Transverse colon (tissue), 4 donors: ENCODE measurements at regions not wholly inside any gene's neighbourhood (a gene's known extent, or its start where the extent isn't known, plus 50 kb on each side); places are given as distances from the start of the nearest gene placed in this dataset.

Experiments
- DNase-seq: peaks from one replicate; pipeline ENCODE4 v3.0.0-alpha.2; 2019
- H3K27ac ChIP-seq, 4 donors: fragments of 200-600 bp; sonication (generic); 2 replicates each; pipeline ENCODE4 v1.5.1; 2016 to 2018; ENCODE audit warnings: inconsistent platforms in 4 of 4
- H3K27me3 ChIP-seq: fragments of 200-600 bp; sonication (generic); 2 replicates; pipeline ENCODE4 v1.5.1; 2017; ENCODE audit warnings: inconsistent platforms
- H3K36me3 ChIP-seq, 4 donors: fragments of 200-600 bp; sonication (generic); 2 replicates each; pipeline ENCODE4 v1.5.1; 2017 to 2019; ENCODE audit warnings: inconsistent platforms in 4 of 4
- H3K4me1 ChIP-seq, 4 donors: fragments of 200-600 bp; sonication (generic); 2 replicates each; pipeline ENCODE4 v1.5.1; 2017 to 2020; ENCODE audit warnings: inconsistent platforms in 4 of 4
- H3K4me3 ChIP-seq, 4 donors: fragments of 200-600 bp; sonication (generic); 1 replicate in 1 of 4; 2 replicates in 3 of 4; pipeline versions ENCODE4 v1.5.1 to v1.6.1; 2017 to 2019; ENCODE audit warnings: inconsistent platforms in 4 of 4
- H3K9me3 ChIP-seq, 2 donors: fragments of 200-600 bp; sonication (generic); 2 replicates each; pipeline ENCODE4 v1.5.1; 2017 to 2019; ENCODE audit warnings: inconsistent platforms in 2 of 2
- EP300 ChIP-seq: sonication (generic); formaldehyde crosslinking; IDR thresholded peaks from one replicate; pipeline ENCODE4 v1.6.1; 2017; ENCODE audit warnings: antibody characterized with exemption, low read depth
- POLR2A ChIP-seq: fragments of 450-650 bp; IDR thresholded peaks from one replicate; pipeline ENCODE4 v1.6.1; 2016; ENCODE audit warnings: antibody characterized with exemption, mild to moderate bottlenecking, moderate library complexity
- POLR2AphosphoS5 ChIP-seq, 3 donors: sonication (generic); formaldehyde crosslinking; IDR thresholded peaks; one replicate each; pipeline ENCODE4 v1.6.1; 2016; ENCODE audit warnings: antibody characterized with exemption in 3 of 3
- WGBS, 2 donors: methylation state at CpG; one replicate each; pipeline ENCODE4 v1.1.5; 2018; ENCODE audit warnings: low coverage in 1 of 2; 5-methylcytosine and 5-hydroxymethylcytosine counted together
- in situ Hi-C, 4 donors: fragments of 200-750 bp; cut with MboI; loops; one replicate each; pipeline versions ENCODE4 v1.15.0 to v1.15.1; 2017; ENCODE audit warnings: low sequenced_read_pairs in 3 of 4, low pct_ligation_motif_present in 1 of 4, low pct_unique_long_range_greater_than_20kb in 1 of 4
- intact Hi-C: fragments of 100-400 bp; cut with DNase I; formaldehyde crosslinking; loops from one replicate; pipeline ENCODE4 v1.15.1; 2023; ENCODE audit warnings: low total_unique reads
- TF ChIP-seq, protein P1 (sequence below), 5 experiments: fragments of 200-600 bp in 3 of 5; fragments of 450-650 bp in 2 of 5; sonication (generic) in 3 of 5; IDR thresholded peaks; 1 replicate in 2 of 5; 2 replicates in 3 of 5; pipeline ENCODE4 v1.5.1; 2016 to 2017; ENCODE audit warnings: antibody characterized with exemption in 5 of 5, inconsistent platforms in 3 of 5, mild to moderate bottlenecking in 2 of 5, moderate library complexity in 1 of 5

DNA sequence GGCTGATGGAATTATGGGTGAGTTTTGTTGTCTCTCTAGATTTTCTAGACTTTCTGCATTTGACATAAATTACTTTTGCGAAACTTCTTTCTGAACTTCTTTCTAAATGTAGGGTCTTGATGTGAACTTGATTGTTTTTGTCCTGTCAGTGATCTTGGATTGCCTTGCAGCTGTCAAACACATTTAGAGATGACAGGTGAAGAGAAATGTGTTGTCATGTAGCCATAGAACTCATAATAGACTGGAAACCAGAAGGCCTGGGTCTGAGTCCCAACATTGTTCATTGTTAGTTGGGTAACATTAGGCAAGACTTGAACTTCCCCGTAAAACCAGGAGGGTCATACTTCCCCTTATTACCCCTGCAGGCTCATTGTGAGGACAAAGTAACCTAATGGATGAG lies 109.0 kb downstream of the LRIG3 start:
- no peak for DNase-seq
- no peak overlapping the region for H3K27ac ChIP-seq
- no peaks in the 10 kb centered on the region for H3K4me1 ChIP-seq
- no peak overlapping the region for H3K4me3 ChIP-seq
- no peaks in the 10 kb centered on the region for H3K27me3 ChIP-seq
- H3K9me3 ChIP-seq = no peaks in the 10 kb centered on the region
- TF ChIP-seq POLR2AphosphoS5 (IDR thresholded peaks at IDR 0.05) (no peak), EP300 (no peak), POLR2A (no peak)
- TF ChIP-seq, protein P1, sequence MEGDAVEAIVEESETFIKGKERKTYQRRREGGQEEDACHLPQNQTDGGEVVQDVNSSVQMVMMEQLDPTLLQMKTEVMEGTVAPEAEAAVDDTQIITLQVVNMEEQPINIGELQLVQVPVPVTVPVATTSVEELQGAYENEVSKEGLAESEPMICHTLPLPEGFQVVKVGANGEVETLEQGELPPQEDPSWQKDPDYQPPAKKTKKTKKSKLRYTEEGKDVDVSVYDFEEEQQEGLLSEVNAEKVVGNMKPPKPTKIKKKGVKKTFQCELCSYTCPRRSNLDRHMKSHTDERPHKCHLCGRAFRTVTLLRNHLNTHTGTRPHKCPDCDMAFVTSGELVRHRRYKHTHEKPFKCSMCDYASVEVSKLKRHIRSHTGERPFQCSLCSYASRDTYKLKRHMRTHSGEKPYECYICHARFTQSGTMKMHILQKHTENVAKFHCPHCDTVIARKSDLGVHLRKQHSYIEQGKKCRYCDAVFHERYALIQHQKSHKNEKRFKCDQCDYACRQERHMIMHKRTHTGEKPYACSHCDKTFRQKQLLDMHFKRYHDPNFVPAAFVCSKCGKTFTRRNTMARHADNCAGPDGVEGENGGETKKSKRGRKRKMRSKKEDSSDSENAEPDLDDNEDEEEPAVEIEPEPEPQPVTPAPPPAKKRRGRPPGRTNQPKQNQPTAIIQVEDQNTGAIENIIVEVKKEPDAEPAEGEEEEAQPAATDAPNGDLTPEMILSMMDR (IDR thresholded peaks at IDR 0.05) = no peak
- H3K36me3 ChIP-seq = no peaks in the 10 kb centered on the region
- in situ Hi-C loops = no loop called here
- 84 to 89% methylated on average over 2 of the region's 2 CpGs for WGBS, 2 donors
- intact Hi-C loops = no loop called here

- 42 to 74% methylated on average over 2 of the region's 2 CpGs for WGBS, 2 donors
- intact Hi-C loops = no loop called here
Observed at GRCh38 chr12:58812214-58812613, 108.1 kb downstream of the LRIG3 start.

GRCh38 chr12:58814036-58814435 lies 106.3 kb downstream of the LRIG3 start:
- H3K27me3 ChIP-seq = no peaks in the 10 kb centered on the region
- in situ Hi-C loops (no loop called here), intact Hi-C loops (no loop called here)
- no peak for DNase-seq
- TF ChIP-seq EP300 (no peak), POLR2A (no peak), POLR2AphosphoS5 (IDR thresholded peaks at IDR 0.05) (no peak)
- TF ChIP-seq, protein P1 (IDR thresholded peaks at IDR 0.05) = no peak
- no peak overlapping the region for H3K27ac ChIP-seq
- no peak overlapping the region for H3K4me3 ChIP-seq
- no peaks in the 10 kb centered on the region for H3K9me3 ChIP-seq
- H3K4me1 ChIP-seq = no peaks in the 10 kb centered on the region
- WGBS, 2 donors = 40 to 56% methylated on average over 1 of the region's 1 CpG
- H3K36me3 ChIP-seq = no peaks in the 10 kb centered on the region

More at GRCh38 chr12:58812214-58812613, 108.1 kb downstream of the LRIG3 start:
- Histone ChIP-seq H3K36me3 (no peaks in the 10 kb centered on the region), H3K27me3 (no peaks in the 10 kb centered on the region), H3K9me3 (no peaks in the 10 kb centered on the region), H3K4me3 (no peak overlapping the region), H3K4me1 (no peaks in the 10 kb centered on the region), H3K27ac (no peak overlapping the region)
- DNase-seq = no peak
- TF ChIP-seq, protein P1 (IDR thresholded peaks at IDR 0.05) = no peak
- TF ChIP-seq POLR2AphosphoS5 (IDR thresholded peaks at IDR 0.05) = no peak
- TF ChIP-seq POLR2A = no peak
- TF ChIP-seq EP300 = no peak
- in situ Hi-C loops = no loop called here

- TF ChIP-seq EP300 (no peak), POLR2A (no peak), POLR2AphosphoS5 (IDR thresholded peaks at IDR 0.05) (no peak)
- TF ChIP-seq, protein P1 (IDR thresholded peaks at IDR 0.05) = no peak
- DNase-seq = no peak
- WGBS, 2 donors = 48 to 77% methylated on average over 3 of the region's 3 CpGs
- Histone ChIP-seq H3K9me3 (no peaks in the 10 kb centered on the region), H3K27ac (no peak overlapping the region), H3K27me3 (no peaks in the 10 kb centered on the region), H3K4me3 (no peak overlapping the region), H3K36me3 (no peaks in the 10 kb centered on the region), H3K4me1 (peaks cover 0 to 4% (median 0%) of the 10 kb centered on the region in 4 donors)
- in situ Hi-C loops = no loop called here
- intact Hi-C loops = no loop called here
Observed at GRCh38 chr12:58815235-58815634, 105.1 kb downstream of the LRIG3 start.
